Skeletal muscle satellite cell (primary cell): ENCODE measurements at regions not wholly inside any gene's neighbourhood (a gene's known extent, or its start where the extent isn't known, plus 50 kb on each side); places are given as distances from the start of the nearest gene placed in this dataset.
"Not testable (repeated sequence)": the region's sequence is repeated elsewhere in the genome, so short reads cannot be mapped to it uniquely, and the experiment has no call there.

Experiments used
- H3K27me3 ChIP-seq: 2 replicates; pipeline ENCODE4 v1.7.0; 2013; ENCODE audit warnings: low read length; ENCODE audit not compliant: control insufficient read depth, insufficient read depth
- H3K36me3 ChIP-seq: 2 replicates; pipeline ENCODE4 v1.7.0; 2013; ENCODE audit warnings: mild to moderate bottlenecking, control low read depth, low read length; ENCODE audit not compliant: insufficient read depth
- H3K4me1 ChIP-seq: 2 replicates; pipeline ENCODE4 v1.7.0; 2013; ENCODE audit warnings: low read length; ENCODE audit not compliant: control insufficient read depth, insufficient read depth
- H3K4me2 ChIP-seq: 2 replicates; pipeline ENCODE4 v1.7.0; 2013; ENCODE audit warnings: mild to moderate bottlenecking, low read length
- H3K4me3 ChIP-seq: 2 replicates; pipeline ENCODE4 v1.7.0; 2013; ENCODE audit warnings: low read length
- H3K9ac ChIP-seq: 2 replicates; pipeline ENCODE4 v1.7.0; 2013; ENCODE audit warnings: mild to moderate bottlenecking, low read depth, low read length, moderate library complexity
- H3K9me3 ChIP-seq: replicated peaks from 2 replicates; pipeline ENCODE4 v1.7.0; 2013; ENCODE audit warnings: mild to moderate bottlenecking, control low read depth, low read length

DNA sequence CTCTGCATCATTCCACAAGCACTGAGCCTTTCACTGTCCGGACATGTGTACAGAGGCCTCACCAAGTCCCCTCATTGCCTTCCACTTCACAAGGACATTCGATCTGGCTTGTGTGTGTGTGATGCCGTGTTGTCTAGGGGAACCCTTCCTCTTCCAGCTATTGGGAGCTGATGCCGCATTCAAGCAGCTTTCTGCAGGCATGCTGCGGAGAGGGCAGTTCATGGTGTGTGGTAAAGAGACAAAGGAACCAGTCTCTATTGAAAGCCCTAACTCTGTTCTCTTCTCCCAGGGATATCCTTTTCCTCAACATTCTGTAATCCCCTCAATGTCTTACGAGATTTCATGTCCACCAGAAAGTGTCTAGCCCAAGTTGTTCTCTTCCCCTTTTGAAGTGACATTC is 141.6 kb downstream of the ALOX5 start:
- Histone ChIP-seq H3K4me2 (no peak overlapping the region), H3K27me3 (no peaks in the 10 kb centered on the region), H3K9me3 (no peaks in the 10 kb centered on the region), H3K9ac (no peak overlapping the region), H3K4me1 (peaks cover 11% of the 10 kb centered on the region), H3K4me3 (no peak overlapping the region), H3K36me3 (no peaks in the 10 kb centered on the region)

DNA sequence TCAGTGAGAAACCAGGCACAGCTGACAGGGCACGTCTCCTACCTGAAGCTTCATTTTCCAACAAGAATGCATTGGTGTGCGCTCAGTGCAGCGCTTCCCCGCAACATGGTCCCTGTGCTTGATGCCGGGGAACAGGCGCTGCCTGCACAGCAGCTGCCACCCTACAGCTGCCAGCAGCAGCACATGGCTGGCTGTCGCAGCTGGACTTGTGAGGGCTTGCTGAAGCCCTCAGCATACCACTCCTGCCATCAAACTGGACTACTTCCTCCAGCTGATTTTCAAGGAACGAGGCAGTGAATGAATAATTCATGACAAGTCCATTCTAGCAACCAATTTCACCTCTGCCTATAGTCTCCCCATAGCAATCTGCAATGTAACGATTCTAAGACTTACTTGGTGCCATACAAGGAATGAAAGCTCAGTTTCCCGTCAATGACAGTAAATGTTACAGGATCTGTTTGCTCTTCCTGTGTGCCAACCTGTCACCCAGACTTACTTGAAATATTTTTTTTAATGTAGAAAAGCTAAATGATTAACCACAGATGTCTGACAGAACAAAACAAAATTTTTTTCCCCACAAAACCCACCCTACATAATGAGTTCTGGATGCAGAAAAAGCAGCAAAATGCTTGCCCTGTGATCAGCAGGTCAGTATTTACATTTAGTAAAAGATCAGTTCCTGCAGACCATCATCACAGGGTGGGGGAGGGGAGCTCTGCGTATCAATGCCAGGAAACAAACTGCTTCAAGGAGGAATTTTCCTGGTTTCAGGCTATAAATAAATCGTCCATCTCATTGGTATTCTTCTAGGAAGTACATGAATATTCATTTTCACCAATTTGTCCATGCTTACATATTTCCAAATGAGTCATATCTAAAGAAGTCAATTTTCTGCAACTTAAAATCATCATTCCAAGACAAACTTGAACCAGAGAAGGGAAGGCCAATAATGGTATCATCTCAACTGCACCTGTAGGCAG is 140.6 kb downstream of the ALOX5 start:
- Histone ChIP-seq H3K36me3 (no peaks in the 10 kb centered on the region), H3K9ac (no peak overlapping the region), H3K9me3 (no peaks in the 10 kb centered on the region), H3K4me2 (peak overlapping the region; percentile 54), H3K4me1 (peaks cover 11% of the 10 kb centered on the region), H3K4me3 (no peak overlapping the region), H3K27me3 (no peaks in the 10 kb centered on the region)

GRCh38 chr10:45513551-45513950 is 139.5 kb downstream of the ALOX5 start:
- H3K4me2 ChIP-seq, result no peak overlapping the region
- no peak overlapping the region for H3K4me3 ChIP-seq
- no peaks in the 10 kb centered on the region for H3K9me3 ChIP-seq
- no peak overlapping the region for H3K9ac ChIP-seq
- no peaks in the 10 kb centered on the region for H3K36me3 ChIP-seq
- no peaks in the 10 kb centered on the region for H3K27me3 ChIP-seq
- peaks cover 11% of the 10 kb centered on the region for H3K4me1 ChIP-seq

DNA sequence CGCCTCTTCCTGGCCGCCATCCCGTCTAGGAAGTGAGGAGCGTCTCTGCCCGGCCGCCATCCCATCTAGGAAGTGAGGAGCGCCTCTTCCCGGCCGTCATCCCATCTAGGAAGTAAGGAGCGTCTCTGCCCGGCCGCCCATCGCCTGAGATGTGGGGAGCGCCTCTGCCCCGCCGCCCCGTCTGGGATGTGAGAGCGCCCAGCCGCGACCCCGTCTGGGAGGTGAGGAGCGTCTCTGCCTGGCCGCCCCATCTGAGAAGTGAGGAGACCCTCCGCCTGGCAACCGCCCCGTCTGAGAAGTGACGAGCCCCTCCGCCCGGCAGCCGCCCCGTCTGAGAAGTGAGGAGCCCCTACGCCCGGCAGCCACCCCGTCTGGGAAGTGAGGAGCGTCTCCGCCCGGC is 137.9 kb downstream of the ALOX5 start:
- H3K27me3 ChIP-seq, H3K9me3 ChIP-seq, H3K9ac ChIP-seq, H3K4me3 ChIP-seq, H3K36me3 ChIP-seq, H3K4me2 ChIP-seq: not testable (repeated sequence)
- H3K4me1 ChIP-seq, result peaks cover 11% of the 10 kb centered on the region

DNA sequence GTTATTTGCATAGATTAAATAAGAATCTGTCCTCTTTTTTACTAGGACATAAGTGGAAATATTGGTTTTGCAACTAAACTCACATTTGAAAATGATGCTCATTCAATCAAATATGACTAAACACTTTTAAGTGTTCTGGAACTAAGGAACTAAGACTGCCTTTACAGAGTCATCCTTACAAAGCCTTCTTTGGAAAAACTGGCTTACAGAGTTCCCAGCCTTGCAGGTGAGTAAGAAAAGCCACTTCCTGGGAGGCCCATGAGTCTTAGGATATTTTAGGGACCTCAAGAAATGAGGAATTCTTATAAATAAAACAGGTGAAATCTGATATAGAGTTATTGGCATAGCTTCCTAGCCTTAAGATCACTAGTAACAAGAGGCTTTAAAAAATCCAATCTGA is 135.5 kb downstream of the ALOX5 start:
- H3K27me3 ChIP-seq, result no peaks in the 10 kb centered on the region
- no peak overlapping the region for H3K4me3 ChIP-seq
- H3K4me1 ChIP-seq, result peaks cover 5% of the 10 kb centered on the region
- H3K36me3 ChIP-seq, result no peaks in the 10 kb centered on the region
- H3K4me2 ChIP-seq, result no peak overlapping the region
- no peaks in the 10 kb centered on the region for H3K9me3 ChIP-seq
- no peak overlapping the region for H3K9ac ChIP-seq

GRCh38 chr10:45505311-45505710 is 131.3 kb downstream of the ALOX5 start:
- Histone ChIP-seq H3K9me3 (no peaks in the 10 kb centered on the region), H3K9ac (no peak overlapping the region), H3K36me3 (no peaks in the 10 kb centered on the region), H3K4me1 (no peaks in the 10 kb centered on the region), H3K27me3 (no peaks in the 10 kb centered on the region), H3K4me2 (no peak overlapping the region), H3K4me3 (no peak overlapping the region)

DNA sequence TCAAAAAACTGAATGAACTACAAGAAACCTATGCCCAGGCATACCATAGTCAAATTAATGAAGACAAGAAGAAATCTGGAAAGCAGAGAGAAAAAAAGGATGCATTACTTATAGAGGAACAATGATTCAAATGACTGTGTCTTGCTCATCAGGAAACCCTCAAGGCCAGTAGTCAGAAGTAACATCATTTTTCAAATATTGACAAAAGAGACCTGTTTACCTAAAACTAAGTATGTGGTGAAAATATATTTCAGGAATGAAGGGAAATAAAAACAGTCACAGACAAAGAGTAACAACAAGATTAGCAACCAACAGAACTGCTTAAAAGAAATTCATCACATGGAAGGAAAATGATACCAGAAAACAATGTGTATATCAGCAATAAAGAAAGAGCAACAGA is 128.4 kb downstream of the ALOX5 start:
- Histone ChIP-seq H3K9me3 (no peaks in the 10 kb centered on the region), H3K27me3 (no peaks in the 10 kb centered on the region), H3K4me3 (no peak overlapping the region), H3K4me2 (no peak overlapping the region), H3K4me1 (no peaks in the 10 kb centered on the region), H3K9ac (no peak overlapping the region), H3K36me3 (no peaks in the 10 kb centered on the region)

DNA sequence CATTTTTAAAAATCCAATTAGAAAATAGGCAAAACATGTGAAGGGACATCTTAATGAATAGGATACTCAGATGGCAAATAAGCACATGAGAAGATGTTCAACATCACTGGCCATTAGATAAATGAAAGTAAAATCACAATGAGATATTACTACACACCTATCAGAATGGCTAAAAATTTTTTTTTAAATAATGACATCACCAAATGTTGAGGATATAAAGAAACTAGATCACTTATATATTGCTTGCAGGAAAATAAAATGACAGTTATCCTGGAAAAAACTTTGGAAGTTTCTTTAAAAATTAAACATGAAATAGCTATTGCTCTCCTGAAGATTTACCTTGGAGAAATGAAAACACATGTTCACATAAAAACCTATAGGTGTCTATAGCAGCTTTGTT is 127.8 kb downstream of the ALOX5 start:
- H3K27me3 ChIP-seq, result no peaks in the 10 kb centered on the region
- H3K4me1 ChIP-seq, result no peaks in the 10 kb centered on the region
- H3K9me3 ChIP-seq, result no peaks in the 10 kb centered on the region
- H3K4me2 ChIP-seq, result no peak overlapping the region
- no peak overlapping the region for H3K9ac ChIP-seq
- H3K4me3 ChIP-seq, result no peak overlapping the region
- no peaks in the 10 kb centered on the region for H3K36me3 ChIP-seq

DNA sequence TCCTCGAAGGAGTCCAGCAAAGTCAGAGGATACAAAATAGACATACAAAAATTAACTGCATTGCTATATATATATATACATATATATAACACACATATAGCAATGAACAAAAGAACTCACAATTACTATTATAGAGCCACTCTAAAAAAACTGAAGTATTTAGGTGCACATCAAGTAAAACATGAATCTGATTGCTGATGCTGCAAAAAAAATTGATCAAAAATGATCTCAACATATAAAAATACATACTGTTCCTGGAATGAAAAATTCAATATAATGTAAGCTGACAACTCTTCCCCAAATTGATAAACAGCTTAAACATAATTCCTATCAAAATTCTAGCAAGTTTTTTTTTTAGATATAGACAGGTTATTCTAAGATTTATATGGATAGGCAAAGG is 126.8 kb downstream of the ALOX5 start:
- Histone ChIP-seq H3K9ac (no peak overlapping the region), H3K4me2 (no peak overlapping the region), H3K36me3 (no peaks in the 10 kb centered on the region), H3K4me3 (no peak overlapping the region), H3K27me3 (no peaks in the 10 kb centered on the region), H3K4me1 (no peaks in the 10 kb centered on the region), H3K9me3 (no peaks in the 10 kb centered on the region)

GRCh38 chr10:45500304-45500703 is 126.3 kb downstream of the ALOX5 start:
- Histone ChIP-seq H3K9me3 (no peaks in the 10 kb centered on the region), H3K4me3 (no peak overlapping the region), H3K4me2 (no peak overlapping the region), H3K36me3 (no peaks in the 10 kb centered on the region), H3K27me3 (no peaks in the 10 kb centered on the region), H3K9ac (no peak overlapping the region), H3K4me1 (no peaks in the 10 kb centered on the region)

GRCh38 chr10:45495438-45496152 is 121.6 kb downstream of the ALOX5 start:
- no peak overlapping the region for H3K4me2 ChIP-seq
- H3K36me3 ChIP-seq, result no peaks in the 10 kb centered on the region
- no peaks in the 10 kb centered on the region for H3K9me3 ChIP-seq
- no peaks in the 10 kb centered on the region for H3K4me1 ChIP-seq
- H3K4me3 ChIP-seq, result no peak overlapping the region
- H3K27me3 ChIP-seq, result no peaks in the 10 kb centered on the region
- no peak overlapping the region for H3K9ac ChIP-seq
